Right lobe of liver (tissue), 4 donors: ENCODE measurements at regions not wholly inside any gene's neighbourhood (a gene's known extent, or its start where the extent isn't known, plus 50 kb on each side); places are given as distances from the start of the nearest gene placed in this dataset.

Source experiments
- CTCF ChIP-seq, 4 donors: fragments of 200-600 bp in 3 of 4; fragments of 450-650 bp in 1 of 4; IDR thresholded peaks; one replicate each; pipeline versions ENCODE4 v1.5.1 to v1.8.0; 2016 to 2022; ENCODE audit warnings: antibody characterized with exemption in 4 of 4, mild to moderate bottlenecking in 2 of 4
- POLR2A ChIP-seq: fragments of 450-650 bp; IDR thresholded peaks from one replicate; pipeline ENCODE4 v1.6.1; 2017; ENCODE audit warnings: antibody characterized with exemption, mild to moderate bottlenecking
- donor health status: DM: no; HTN: no; CAD: no.
- donor health status: DM: no; HTN: no; CAD: no.
- donor health status: DM: no; HTN: yes; CAD: no.

- TF ChIP-seq CTCF (IDR thresholded peaks at IDR 0.05) (no peak), POLR2A (no peak)
Measured at GRCh38 chr15:95479308-95479707, 851.2 kb upstream of the NR2F2 start.
